IPS DF 6.9 (cell line): ENCODE measurements at regions not wholly inside any gene's neighbourhood (a gene's known extent, or its start where the extent isn't known, plus 50 kb on each side); places are given as distances from the start of the nearest gene placed in this dataset.

Experiments
- DNase-seq: peaks from one replicate; pipeline ENCODE4 v3.0.0-alpha.2; 2013; ENCODE audit warnings: low read depth, low spot score
- H3K27ac ChIP-seq: one replicate; pipeline ENCODE4 v1.5.1; 2013; ENCODE audit warnings: low read length, control low read depth
- H3K27me3 ChIP-seq: 2 replicates; pipeline ENCODE4 v1.6.1; 2013; ENCODE audit warnings: mild to moderate bottlenecking, low read length; ENCODE audit not compliant: control insufficient read depth, insufficient read depth
- H3K36me3 ChIP-seq: 2 replicates; pipeline ENCODE4 v1.6.1; 2013; ENCODE audit warnings: low read length; ENCODE audit not compliant: control insufficient read depth, insufficient read depth
- H3K4me1 ChIP-seq: 2 replicates; pipeline ENCODE4 v1.6.1; 2013; ENCODE audit warnings: low read length; ENCODE audit not compliant: control insufficient read depth, insufficient read depth
- H3K4me3 ChIP-seq: 2 replicates; pipeline ENCODE4 v1.5.1; 2013; ENCODE audit warnings: mild to moderate bottlenecking, low read length
- H3K9me3 ChIP-seq: 2 replicates; pipeline ENCODE4 v1.6.1; 2013; ENCODE audit warnings: low read length, inconsistent platforms; ENCODE audit not compliant: control insufficient read depth, insufficient read depth
- WGBS: extraction: QIAGEN DNeasy Blood & Tissue Kit; methylation state at CpG from one replicate; pipeline ENCODE4 v1.1.7; 2013; ENCODE audit warnings: mixed read lengths, missing lambda C conversion rate; ENCODE audit not compliant: insufficient read length, insufficient coverage; 5-methylcytosine and 5-hydroxymethylcytosine counted together

- WGBS, result no CpG with 5 or more reads among the region's 15 CpGs
- peaks cover 1% of the 10 kb centered on the region; the same call in 1 of the 2 replicates for H3K9me3 ChIP-seq
These were observed 96.4 kb downstream of the CTTN start for GRCh38 chr11:70494559-70495350.

GRCh38 chr11:70495351-70496310, 97.3 kb downstream of the CTTN start:
- Histone ChIP-seq H3K9me3 (peaks cover 1% of the 10 kb centered on the region; the same call in 1 of the 2 replicates), H3K4me1 (no peaks in the 10 kb centered on the region; the same call in 1 of the 2 replicates), H3K4me3 (no peak overlapping the region), H3K27ac (no peak overlapping the region), H3K36me3 (peaks cover 7% of the 10 kb centered on the region), H3K27me3 (no peaks in the 10 kb centered on the region)
- no CpG with 5 or more reads among the region's 22 CpGs for WGBS
- no peak for DNase-seq

More at GRCh38 chr11:70494559-70495350, 96.4 kb downstream of the CTTN start:
- DNase-seq, result no peak
- Histone ChIP-seq H3K4me1 (no peaks in the 10 kb centered on the region), H3K36me3 (peaks cover 10% of the 10 kb centered on the region), H3K27ac (no peak overlapping the region), H3K4me3 (no peak overlapping the region), H3K27me3 (no peaks in the 10 kb centered on the region)

- no CpG with 5 or more reads among the region's 16 CpGs for WGBS
- Histone ChIP-seq H3K4me1 (no peaks in the 10 kb centered on the region; the same call in 1 of the 2 replicates), H3K9me3 (no peaks in the 10 kb centered on the region), H3K27ac (no peak overlapping the region), H3K4me3 (no peak overlapping the region), H3K36me3 (peaks cover 3% of the 10 kb centered on the region), H3K27me3 (no peaks in the 10 kb centered on the region)
- no peak for DNase-seq
These were observed 98.5 kb downstream of the CTTN start for GRCh38 chr11:70496591-70497535.

- Histone ChIP-seq H3K36me3 (no peaks in the 10 kb centered on the region; the same call in 1 of the 2 replicates), H3K9me3 (no peaks in the 10 kb centered on the region), H3K4me1 (no peaks in the 10 kb centered on the region; the same call in 1 of the 2 replicates), H3K27ac (no peak overlapping the region), H3K27me3 (no peaks in the 10 kb centered on the region), H3K4me3 (no peak overlapping the region)
- DNase-seq, result no peak
- no CpG with 5 or more reads among the region's 8 CpGs for WGBS
These were observed 99.3 kb downstream of the CTTN start for GRCh38 chr11:70497536-70498075.

- Histone ChIP-seq H3K9me3 (no peaks in the 10 kb centered on the region), H3K27ac (no peak overlapping the region), H3K36me3 (no peaks in the 10 kb centered on the region; the same call in 1 of the 2 replicates), H3K4me1 (no peaks in the 10 kb centered on the region; the same call in 1 of the 2 replicates), H3K4me3 (no peak overlapping the region), H3K27me3 (no peaks in the 10 kb centered on the region)
- WGBS, result no CpG with 5 or more reads among the region's 7 CpGs
- DNase-seq, result no peak
These were observed 99.8 kb downstream of the CTTN start for GRCh38 chr11:70498171-70498571.

GRCh38 chr11:70498976-70499801, 100.9 kb downstream of the CTTN start:
- no CpG with 5 or more reads among the region's 26 CpGs for whole genome bisulfite sequencing
- H3K4me1 ChIP-seq, result peaks cover 2% of the 10 kb centered on the region; the same call in 1 of the 2 replicates
- H3K9me3 ChIP-seq, result no peaks in the 10 kb centered on the region
- H3K36me3 ChIP-seq, result no peaks in the 10 kb centered on the region; the same call in 1 of the 2 replicates
- H3K27ac ChIP-seq, result no peak overlapping the region
- DNase-seq, result no peak
- no peaks in the 10 kb centered on the region for H3K27me3 ChIP-seq
- H3K4me3 ChIP-seq, result no peak overlapping the region

- Histone ChIP-seq H3K4me1 (peaks cover 2% of the 10 kb centered on the region; the same call in 1 of the 2 replicates), H3K4me3 (no peak overlapping the region), H3K9me3 (no peaks in the 10 kb centered on the region), H3K36me3 (no peaks in the 10 kb centered on the region; the same call in 1 of the 2 replicates), H3K27ac (no peak overlapping the region), H3K27me3 (no peaks in the 10 kb centered on the region)
- no CpG with 5 or more reads among the region's 25 CpGs for WGBS
- no peak for DNase-seq
These were observed 101.9 kb downstream of the CTTN start for GRCh38 chr11:70500076-70500847.

GRCh38 chr11:70501051-70501901, 102.9 kb downstream of the CTTN start:
- Histone ChIP-seq H3K36me3 (no peaks in the 10 kb centered on the region; the same call in 1 of the 2 replicates), H3K9me3 (no peaks in the 10 kb centered on the region), H3K4me3 (no peak overlapping the region), H3K27ac (no peak overlapping the region), H3K4me1 (peaks cover 2% of the 10 kb centered on the region; the same call in 1 of the 2 replicates), H3K27me3 (no peaks in the 10 kb centered on the region)
- no CpG with 5 or more reads among the region's 26 CpGs for WGBS
- no peak for DNase-seq
